ENCODE measurements at regions not wholly inside any gene's neighbourhood (a gene's known extent, or its start where the extent isn't known, plus 50 kb on each side); places are given as distances from the start of the nearest gene placed in this dataset.

DNA sequence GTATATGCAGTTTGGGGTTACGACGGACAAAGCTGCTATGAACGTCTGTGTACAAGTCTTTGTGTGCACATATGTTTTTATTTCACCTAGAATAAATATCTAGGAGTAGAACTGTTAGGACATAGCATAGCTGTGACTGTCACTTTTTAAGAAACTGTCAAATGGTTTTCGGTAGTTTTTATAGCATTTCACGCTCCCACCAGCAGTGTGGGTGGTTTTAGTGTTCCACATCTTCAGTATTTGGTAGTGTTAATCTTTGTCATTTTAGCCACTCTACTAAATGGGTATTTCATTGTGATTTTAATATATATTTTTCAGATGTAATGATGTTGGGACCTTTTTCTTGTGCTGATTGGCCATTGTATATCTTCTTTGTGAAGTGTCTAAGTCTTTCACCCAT, 109.1 kb upstream of the BCAT1 start:
- H3K9me3 ChIP-seq = no peaks in the 10 kb centered on the region
- peaks cover 0 to 6% (median 0%) of the 10 kb centered on the region in 9 donors for H3K36me3 ChIP-seq
- H3K4me1 ChIP-seq = peaks cover 0 to 42% (median 0%) of the 10 kb centered on the region in 12 donors
- intact Hi-C loops (cut with DNase I) = no loop called here
- ATAC-seq (no peak), DNase-seq (no peak)
- TF ChIP-seq POLR2A (IDR thresholded peaks at IDR 0.05) = no peak
- TF ChIP-seq, protein P1, sequence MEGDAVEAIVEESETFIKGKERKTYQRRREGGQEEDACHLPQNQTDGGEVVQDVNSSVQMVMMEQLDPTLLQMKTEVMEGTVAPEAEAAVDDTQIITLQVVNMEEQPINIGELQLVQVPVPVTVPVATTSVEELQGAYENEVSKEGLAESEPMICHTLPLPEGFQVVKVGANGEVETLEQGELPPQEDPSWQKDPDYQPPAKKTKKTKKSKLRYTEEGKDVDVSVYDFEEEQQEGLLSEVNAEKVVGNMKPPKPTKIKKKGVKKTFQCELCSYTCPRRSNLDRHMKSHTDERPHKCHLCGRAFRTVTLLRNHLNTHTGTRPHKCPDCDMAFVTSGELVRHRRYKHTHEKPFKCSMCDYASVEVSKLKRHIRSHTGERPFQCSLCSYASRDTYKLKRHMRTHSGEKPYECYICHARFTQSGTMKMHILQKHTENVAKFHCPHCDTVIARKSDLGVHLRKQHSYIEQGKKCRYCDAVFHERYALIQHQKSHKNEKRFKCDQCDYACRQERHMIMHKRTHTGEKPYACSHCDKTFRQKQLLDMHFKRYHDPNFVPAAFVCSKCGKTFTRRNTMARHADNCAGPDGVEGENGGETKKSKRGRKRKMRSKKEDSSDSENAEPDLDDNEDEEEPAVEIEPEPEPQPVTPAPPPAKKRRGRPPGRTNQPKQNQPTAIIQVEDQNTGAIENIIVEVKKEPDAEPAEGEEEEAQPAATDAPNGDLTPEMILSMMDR (IDR thresholded peaks at IDR 0.05) = no peak
- 91 to 96% (median 93%) methylated on average over 5 of the region's 5 CpGs for WGBS, 4 donors
- H3K27me3 ChIP-seq = no peaks in the 10 kb centered on the region
- H3K27ac ChIP-seq = no peak overlapping the region
- H3K4me3 ChIP-seq = no peak overlapping the region

DNA sequence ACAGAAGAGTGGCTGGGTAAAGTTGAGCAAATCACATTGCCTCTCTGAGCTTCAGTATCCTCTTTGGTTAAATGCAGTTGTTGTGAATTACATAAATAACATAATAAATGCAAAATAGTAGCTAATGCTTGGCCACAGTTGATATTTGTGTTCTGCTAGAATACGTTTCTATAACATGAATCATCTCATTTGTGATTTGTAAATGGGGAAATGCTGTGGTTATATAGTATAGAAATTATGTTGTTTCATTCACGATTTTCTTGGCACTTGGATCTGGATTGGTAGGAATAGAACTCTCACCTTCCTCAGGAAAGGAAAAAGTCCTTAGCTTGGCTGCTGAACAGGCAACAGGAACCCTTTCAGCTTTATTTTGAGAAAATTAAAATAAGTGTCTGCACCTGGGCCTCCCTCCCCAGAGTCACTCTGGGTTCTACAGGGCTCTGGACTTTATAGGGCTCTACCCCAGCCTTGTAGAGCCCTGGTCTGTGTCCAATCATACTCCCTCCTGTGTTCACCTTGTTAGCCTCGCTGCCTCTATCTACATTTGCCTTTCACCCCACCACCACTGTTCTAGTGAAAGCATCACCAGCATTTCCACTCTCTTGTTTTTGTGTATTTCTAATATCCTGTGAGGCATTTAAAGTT, 107.7 kb upstream of the BCAT1 start:
- Histone ChIP-seq H3K4me3 (no peak overlapping the region), H3K4me1 (peaks cover 0 to 46% (median 0%) of the 10 kb centered on the region in 12 donors), H3K27me3 (no peaks in the 10 kb centered on the region), H3K27ac (no peak overlapping the region), H3K36me3 (no peaks in the 10 kb centered on the region), H3K9me3 (no peaks in the 10 kb centered on the region)
- 70 to 80% (median 76%) methylated on average over 3 of the region's 3 CpGs for WGBS, 4 donors
- no peak for TF ChIP-seq POLR2A (IDR thresholded peaks at IDR 0.05)
- ATAC-seq = no peak
- intact Hi-C loops (cut with DNase I) = no loop called here
- DNase-seq = no peak

DNA sequence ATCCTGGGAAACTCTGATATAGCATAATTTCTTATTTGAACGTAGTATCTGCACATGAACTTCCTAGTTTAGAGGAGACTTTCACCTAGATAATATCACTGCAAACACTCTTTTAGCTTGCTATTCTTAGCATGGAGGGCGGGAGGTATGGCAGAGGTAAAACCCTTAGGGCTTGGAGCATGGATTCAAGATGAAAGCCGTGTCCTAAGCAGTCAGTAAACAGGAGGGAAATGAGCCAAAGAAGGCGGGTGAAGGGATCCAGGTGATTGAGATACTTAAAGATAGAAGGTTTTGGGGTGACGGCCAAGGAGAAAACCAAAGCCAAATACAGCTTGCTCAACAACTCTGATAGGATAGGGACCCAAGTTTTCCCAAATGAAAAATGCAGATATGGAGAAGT, 107.1 kb upstream of the BCAT1 start:
- Histone ChIP-seq H3K27me3 (no peaks in the 10 kb centered on the region), H3K27ac (no peak overlapping the region), H3K4me1 (peaks cover 0 to 52% (median 0%) of the 10 kb centered on the region in 12 donors), H3K36me3 (no peaks in the 10 kb centered on the region), H3K4me3 (no peak overlapping the region), H3K9me3 (no peaks in the 10 kb centered on the region)
- ATAC-seq (no peak), DNase-seq (no peak)
- intact Hi-C loops (cut with DNase I) = no loop called here
- WGBS, 4 donors = 62 to 70% (median 65%) methylated on average over 5 of the region's 5 CpGs
- TF ChIP-seq, protein P1 (IDR thresholded peaks at IDR 0.05) = no peak
- no peak for TF ChIP-seq POLR2A (IDR thresholded peaks at IDR 0.05)

DNA sequence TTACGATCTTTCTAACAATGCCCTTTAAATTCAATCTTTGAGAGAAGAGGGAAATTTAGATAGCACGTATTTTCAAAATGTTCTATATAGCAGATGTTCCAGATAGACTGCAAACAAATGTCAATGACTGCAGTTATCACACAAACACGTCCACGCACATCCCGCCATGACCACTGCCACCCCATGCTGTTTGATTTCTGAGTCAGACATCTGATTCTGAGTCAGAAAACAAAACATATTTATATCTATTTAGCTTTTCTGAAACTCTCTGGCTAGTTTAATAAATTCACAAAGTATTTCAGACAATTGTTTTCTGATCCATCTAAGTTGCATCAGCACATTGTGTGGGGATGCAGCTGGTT, 105.9 kb upstream of the BCAT1 start:
- H3K4me1 ChIP-seq = peaks cover 0 to 54% (median 0%) of the 10 kb centered on the region in 12 donors

More for the DNA sequence above, 105.9 kb upstream of the BCAT1 start:
- Histone ChIP-seq H3K27ac (peak overlapping the region in 1 of 12 donors; percentile 95), H3K9me3 (no peaks in the 10 kb centered on the region), H3K27me3 (no peaks in the 10 kb centered on the region), H3K36me3 (no peaks in the 10 kb centered on the region), H3K4me3 (peak overlapping the region in 7 of 12 donors; percentile 10 to 67 (median 56))
- DNase-seq = no peak
- ATAC-seq = no peak
- 63 to 85% (median 77%) methylated on average over 5 of the region's 5 CpGs for WGBS, 4 donors
- no peak for TF ChIP-seq POLR2A (IDR thresholded peaks at IDR 0.05)
- TF ChIP-seq, protein P1 (IDR thresholded peaks at IDR 0.05) = no peak
- intact Hi-C loops (cut with DNase I) = no loop called here

Data from heart left ventricle (tissue), 16 donors.